Progenitor cell of endocrine pancreas (in vitro differentiated cells): ENCODE measurements at regions not wholly inside any gene's neighbourhood (a gene's known extent, or its start where the extent isn't known, plus 50 kb on each side); places are given as distances from the start of the nearest gene placed in this dataset.

Experiments used
- DNase-seq: peaks from one replicate; pipeline ENCODE4 v3.0.0; 2021; ENCODE audit warnings: low spot score; ENCODE audit not compliant: unreplicated experiment
- H3K27ac Mint-ChIP-seq: 2 replicates; pipeline ENCODE4 v1.8.0; 2021; ENCODE audit warnings: mild to moderate bottlenecking, moderate library complexity, mixed read lengths
- H3K27me3 Mint-ChIP-seq: 2 replicates; pipeline ENCODE4 v1.8.0; 2021; ENCODE audit warnings: mixed read lengths
- H3K36me3 Mint-ChIP-seq: 2 replicates; pipeline ENCODE4 v1.8.0; 2022; ENCODE audit warnings: mixed read lengths; ENCODE audit not compliant: insufficient read depth
- H3K4me1 Mint-ChIP-seq: 2 replicates; pipeline ENCODE4 v1.8.0; 2021; ENCODE audit warnings: low read depth, mixed read lengths
- H3K4me3 Mint-ChIP-seq: 2 replicates; pipeline ENCODE4 v1.8.0; 2021; ENCODE audit warnings: low read depth, mild to moderate bottlenecking, moderate library complexity, mixed read lengths
- H3K9me3 Mint-ChIP-seq: 2 replicates; pipeline ENCODE4 v1.8.0; 2021; ENCODE audit warnings: low read depth, mixed read lengths
- CTCF ChIP-seq: fragments of 200-600 bp; sonication (generic); IDR thresholded peaks from one replicate; pipeline ENCODE4 v1.5.0; 2021; ENCODE audit warnings: antibody characterized with exemption, mild to moderate bottlenecking; ENCODE audit not compliant: unreplicated experiment

GRCh38 chr10:100688201-100688600 is 57.2 kb upstream of the PAX2 start:
- no peak for DNase-seq
- Mint-ChIP-seq H3K36me3 (no peaks in the 10 kb centered on the region), H3K4me1 (no peaks in the 10 kb centered on the region), H3K9me3 (no peaks in the 10 kb centered on the region), H3K27ac (no peak overlapping the region), H3K4me3 (no peak overlapping the region), H3K27me3 (peaks cover 86% of the 10 kb centered on the region)
- TF ChIP-seq CTCF: no peak

- Mint-ChIP-seq H3K4me1 (no peaks in the 10 kb centered on the region), H3K4me3 (no peak overlapping the region), H3K27ac (no peak overlapping the region), H3K27me3 (peaks cover 68% of the 10 kb centered on the region), H3K36me3 (no peaks in the 10 kb centered on the region), H3K9me3 (no peaks in the 10 kb centered on the region)
- no peak for DNase-seq
- TF ChIP-seq CTCF: no peak
Measured at GRCh38 chr10:100693821-100694220, 51.6 kb upstream of the PAX2 start.
